Pancreas (tissue), 10 donors: ENCODE measurements at regions not wholly inside any gene's neighbourhood (a gene's known extent, or its start where the extent isn't known, plus 50 kb on each side); places are given as distances from the start of the nearest gene placed in this dataset.
A peak's percentile ranks its signal among the peaks of the same experiment; 100 is the strongest.

Experiments used
- ATAC-seq, 4 donors: fragments of 200-7000 bp; cut with Tn5 transposase; one replicate each; pipeline versions ENCODE4 v1.8.0 to v1.9.1; 2020; ENCODE audit warnings: mild to moderate bottlenecking in 4 of 4, moderate library complexity in 4 of 4
- DNase-seq, 6 donors: peaks; one replicate each; pipeline ENCODE4 v3.0.0-alpha.2; 2020
- FAIRE-seq: peaks from 2 replicates; lab custom pipeline; 2012; peaks lifted over from hg19 to GRCh38; lab: Jason Lieb, UNC
- H3K27ac ChIP-seq, 4 donors: fragments of 200-600 bp; sonication (generic); 1 replicate in 3 of 4; 2 replicates in 1 of 4; pipeline versions ENCODE4 v1.5.0 to v1.8.0; 2020
- H3K27me3 ChIP-seq, 4 donors: fragments of 200-600 bp; one replicate each; pipeline ENCODE4 v1.8.0; 2021
- H3K36me3 ChIP-seq, 3 donors: fragments of 200-600 bp; sonication (generic) in 1 of 3; one replicate each; pipeline versions ENCODE4 v1.5.0 to v1.8.0; 2020 to 2021
- H3K4me1 ChIP-seq, 3 donors: fragments of 200-600 bp; one replicate each; pipeline ENCODE4 v1.8.0; 2021
- H3K4me3 ChIP-seq, 4 donors: fragments of 200-600 bp; sonication (generic) in 2 of 4; one replicate each; pipeline versions ENCODE4 v1.5.0 to v1.8.0; 2020 to 2021
- H3K9me3 ChIP-seq, 4 donors: fragments of 200-600 bp; one replicate each; pipeline ENCODE4 v1.8.0; 2021
- CTCF ChIP-seq, 4 donors: fragments of 200-600 bp; sonication (generic) in 3 of 4; IDR thresholded peaks; one replicate each; pipeline versions ENCODE4 v1.5.0 to v1.8.0; 2021; ENCODE audit warnings: antibody characterized with exemption in 4 of 4
- WGBS, 2 donors: extraction: QIAGEN DNeasy Blood & Tissue Kit; methylation state at CpG; one replicate each; pipeline ENCODE4 v1.1.7; 2013; 5-methylcytosine and 5-hydroxymethylcytosine counted together
- intact Hi-C, 3 donors: fragments of 100-400 bp; cut with DNase I; formaldehyde crosslinking; loops; one replicate each; pipeline versions ENCODE4 v1.11.1 to v1.14.2; 2022
- donor health status: healthy with polysubstance abuse.
- donor health status: DM: no; HTN: no; CAD: no; lungs with moderate emphysema.
- donor health status: DM: no; HTN: no; CAD: no.
- donor health status: control.
- donor health status: control.
- donor health status: Bipolar disorder and iron deficiency.
- donor health status: DM: yes; HTN: yes; CAD: no.
- donor health status: DM: no; HTN: no; CAD: no.
- donor health status: DM: no; HTN: no; CAD: no.
- donor health status: DM: yes; HTN: yes; CAD: no.

DNA sequence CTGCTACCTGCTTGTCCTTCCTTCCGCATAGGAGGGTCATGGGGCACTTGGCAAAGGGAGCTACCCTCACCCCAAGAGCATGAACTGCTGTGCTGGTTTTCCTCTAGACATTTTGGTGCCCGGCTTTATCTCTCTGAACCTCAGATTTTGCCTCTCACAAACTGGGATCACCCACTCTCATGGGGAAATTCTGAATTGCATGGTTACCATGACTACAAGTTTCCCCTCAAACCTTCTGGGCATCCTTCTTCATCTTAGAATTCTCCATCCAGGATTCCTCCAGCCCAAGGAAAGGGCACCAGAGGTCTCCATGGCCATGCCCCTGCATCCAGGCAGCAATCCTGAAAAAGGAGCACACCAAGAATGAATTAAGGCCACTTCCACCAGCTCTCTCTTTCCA is 180.1 kb upstream of the NECTIN1 start:
- WGBS, 2 donors: 42 to 50% methylated on average over 2 of the region's 2 CpGs

DNA sequence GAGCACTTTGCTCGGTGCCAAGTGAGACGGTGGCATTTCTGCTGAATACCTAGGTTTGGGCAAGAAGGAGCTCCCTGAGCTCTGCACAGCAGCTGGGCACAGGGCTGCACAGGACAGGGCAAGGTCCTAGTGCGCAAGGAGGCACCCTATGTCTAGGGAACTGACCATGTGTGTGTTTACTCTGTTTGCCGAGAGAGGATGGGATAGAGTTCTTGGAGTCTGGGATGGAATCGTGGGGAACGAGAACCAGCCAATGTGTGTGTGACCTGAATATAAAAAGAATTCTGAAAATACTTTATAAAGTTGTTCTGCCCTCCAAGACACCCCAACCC is 179.5 kb upstream of the NECTIN1 start:
- no peak overlapping the region for H3K27ac ChIP-seq

More for the DNA sequence above, 180.1 kb upstream of the NECTIN1 start:
- Histone ChIP-seq H3K27me3 (no peaks in the 10 kb centered on the region), H3K36me3 (no peaks in the 10 kb centered on the region), H3K27ac (no peak overlapping the region), H3K4me3 (no peak overlapping the region), H3K4me1 (peaks cover 12 to 24% (median 16%) of the 10 kb centered on the region in 3 donors), H3K9me3 (no peaks in the 10 kb centered on the region)
- intact Hi-C loops: no loop called here
- no peak for TF ChIP-seq CTCF (IDR thresholded peaks at IDR 0.05)
- FAIRE-seq: no peak
- ATAC-seq: no peak
- no peak for DNase-seq

DNA sequence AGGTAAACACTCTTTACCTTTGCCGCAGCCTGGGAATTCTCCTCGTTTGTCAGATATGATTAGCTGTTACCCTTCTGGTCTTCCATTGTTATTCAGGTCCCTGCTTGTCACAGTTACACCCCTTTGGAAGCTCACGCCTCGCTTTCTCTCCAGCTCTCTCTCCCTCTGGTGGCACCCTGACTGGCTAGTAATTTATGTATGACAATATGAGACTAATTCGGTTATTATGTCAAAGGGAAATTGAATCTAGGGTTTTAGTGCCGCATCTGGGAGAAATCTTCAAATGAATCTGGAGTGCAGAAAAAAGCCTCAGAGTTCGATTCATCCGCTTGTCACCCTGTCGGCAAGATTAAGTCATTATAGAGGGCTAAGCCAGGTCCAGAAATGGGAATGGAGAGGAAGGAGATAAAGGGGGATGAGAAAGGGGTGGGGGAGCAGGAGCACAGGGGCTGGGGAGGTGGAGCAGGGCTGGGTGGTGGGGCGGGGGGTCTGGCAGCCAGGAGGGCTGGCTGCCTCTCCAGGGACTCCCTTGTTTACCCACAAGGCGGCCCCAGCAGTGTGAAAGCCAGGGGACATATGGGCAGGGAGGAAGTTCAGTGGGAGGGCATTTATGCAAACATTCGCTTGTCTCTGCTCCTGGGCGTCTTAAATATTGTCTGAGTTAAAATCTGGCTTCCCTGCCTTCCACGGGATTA is 179.0 kb upstream of the NECTIN1 start:
- Histone ChIP-seq H3K9me3 (no peaks in the 10 kb centered on the region), H3K4me1 (peaks cover 12 to 34% (median 17%) of the 10 kb centered on the region in 3 donors), H3K4me3 (no peak overlapping the region), H3K27me3 (no peaks in the 10 kb centered on the region), H3K27ac (peak overlapping the region; percentile 38 to 82 (median 66)), H3K36me3 (no peaks in the 10 kb centered on the region)
- intact Hi-C loops: no loop called here
- no peak for ATAC-seq
- TF ChIP-seq CTCF (IDR thresholded peaks at IDR 0.05): no peak
- FAIRE-seq: no peak
- 64 to 67% methylated on average over 14 of the region's 14 CpGs for WGBS, 2 donors
- no peak for DNase-seq

More for the DNA sequence above, 179.5 kb upstream of the NECTIN1 start:
- intact Hi-C loops: no loop called here
- Histone ChIP-seq H3K9me3 (no peaks in the 10 kb centered on the region), H3K4me1 (peaks cover 12 to 28% (median 16%) of the 10 kb centered on the region in 3 donors), H3K4me3 (no peak overlapping the region), H3K36me3 (no peaks in the 10 kb centered on the region), H3K27me3 (no peaks in the 10 kb centered on the region)
- ATAC-seq (no peak), FAIRE-seq (no peak), DNase-seq (no peak)
- no peak for TF ChIP-seq CTCF (IDR thresholded peaks at IDR 0.05)
- 70 to 71% methylated on average over 6 of the region's 6 CpGs for WGBS, 2 donors

- Histone ChIP-seq H3K27ac (peak overlapping the region; percentile 38 to 82 (median 71)), H3K4me1 (peaks cover 12 to 38% (median 25%) of the 10 kb centered on the region in 3 donors), H3K4me3 (no peak overlapping the region), H3K9me3 (no peaks in the 10 kb centered on the region), H3K27me3 (no peaks in the 10 kb centered on the region), H3K36me3 (no peaks in the 10 kb centered on the region)
- WGBS, 2 donors: 34% methylated on average over 10 of the region's 10 CpGs
- intact Hi-C loops: no loop called here
- FAIRE-seq (no peak), DNase-seq (peak in 5 of 6 donors; percentile 66 to 77 (median 72)), ATAC-seq (peak; percentile 85 to 91 (median 90))
- no peak for TF ChIP-seq CTCF (IDR thresholded peaks at IDR 0.05)
These were observed 178.3 kb upstream of the NECTIN1 start for GRCh38 chr11:119907122-119907851.

DNA sequence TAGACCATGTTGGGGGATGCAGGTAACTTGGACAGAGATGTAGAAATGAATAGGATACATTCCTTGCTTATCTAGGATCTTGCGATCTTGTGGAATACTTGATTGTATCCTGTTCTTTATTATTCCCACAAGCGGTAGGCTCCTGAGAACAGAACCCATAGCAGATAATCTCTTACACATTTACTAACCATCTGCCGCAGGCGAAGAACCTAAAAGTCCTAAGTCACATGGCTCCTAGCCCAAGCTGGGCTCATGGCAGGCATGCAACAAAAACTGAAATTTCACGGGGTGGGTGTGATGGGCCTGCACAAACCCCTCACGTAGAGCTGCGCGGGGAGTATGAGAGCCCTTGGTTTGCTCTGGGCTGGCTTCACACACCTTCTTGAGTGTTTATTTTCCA is 177.4 kb upstream of the NECTIN1 start:
- ATAC-seq: no peak
- H3K27me3 ChIP-seq: no peaks in the 10 kb centered on the region
- 93% methylated on average over 8 of the region's 8 CpGs for WGBS, 2 donors
- no peaks in the 10 kb centered on the region for H3K36me3 ChIP-seq
- intact Hi-C loops: no loop called here
- peaks cover 18 to 42% (median 31%) of the 10 kb centered on the region in 3 donors for H3K4me1 ChIP-seq
- H3K27ac ChIP-seq: peak overlapping the region in 3 of 4 donors; percentile 61 to 82 (median 81)
- DNase-seq: no peak
- no peak for TF ChIP-seq CTCF (IDR thresholded peaks at IDR 0.05)
- FAIRE-seq: no peak
- H3K9me3 ChIP-seq: no peaks in the 10 kb centered on the region
- no peak overlapping the region for H3K4me3 ChIP-seq
